Upper lobe of left lung (tissue), 4 donors: ENCODE measurements at regions not wholly inside any gene's neighbourhood (a gene's known extent, or its start where the extent isn't known, plus 50 kb on each side); places are given as distances from the start of the nearest gene placed in this dataset.

Experiments
- EP300 ChIP-seq, 4 donors: sonication (generic); formaldehyde crosslinking; IDR thresholded peaks; one replicate each; pipeline ENCODE4 v1.5.1; 2017; ENCODE audit warnings: antibody characterized with exemption in 4 of 4, control low read depth in 2 of 4
- POLR2A ChIP-seq, 4 donors: fragments of 450-650 bp; IDR thresholded peaks; one replicate each; pipeline ENCODE4 v1.5.1; 2016 to 2017; ENCODE audit warnings: antibody characterized with exemption in 4 of 4, mild to moderate bottlenecking in 2 of 4
- POLR2AphosphoS5 ChIP-seq, 2 donors: sonication (generic); formaldehyde crosslinking; IDR thresholded peaks; one replicate each; pipeline ENCODE4 v1.5.1; 2017; ENCODE audit warnings: antibody characterized with exemption in 2 of 2
- TF ChIP-seq, protein P1 (sequence below), 6 experiments: fragments of 450-650 bp in 4 of 6; fragments of 200-600 bp in 2 of 6; sonication (generic) in 2 of 6; IDR thresholded peaks; one replicate each; pipeline ENCODE4 v1.5.1; 2016 to 2019; ENCODE audit warnings: antibody characterized with exemption in 6 of 6

DNA sequence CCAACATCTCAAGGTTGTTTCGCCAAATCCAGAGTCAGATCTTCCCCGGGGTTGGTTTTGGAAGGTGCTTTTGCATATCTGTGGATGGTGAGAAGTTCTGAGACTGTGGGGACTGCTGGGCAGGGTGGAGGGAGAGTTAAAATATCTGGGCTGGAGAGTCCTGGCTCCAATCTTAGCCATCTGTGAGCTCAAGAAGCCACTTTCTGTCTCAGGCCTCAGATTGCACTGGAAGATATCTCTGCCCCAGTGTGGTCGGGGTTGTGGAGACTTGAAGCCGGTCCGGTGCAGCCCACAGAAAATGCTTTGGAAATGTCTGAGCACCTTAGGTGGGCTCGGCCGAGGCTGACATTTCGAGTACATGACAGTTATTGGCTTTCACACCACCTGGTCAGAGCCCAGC lies 72.2 kb upstream of the SFMBT2 start:
- TF ChIP-seq POLR2A (IDR thresholded peaks at IDR 0.05) (no peak), POLR2AphosphoS5 (IDR thresholded peaks at IDR 0.05) (no peak), EP300 (IDR thresholded peaks at IDR 0.05) (no peak)
- TF ChIP-seq, protein P1, sequence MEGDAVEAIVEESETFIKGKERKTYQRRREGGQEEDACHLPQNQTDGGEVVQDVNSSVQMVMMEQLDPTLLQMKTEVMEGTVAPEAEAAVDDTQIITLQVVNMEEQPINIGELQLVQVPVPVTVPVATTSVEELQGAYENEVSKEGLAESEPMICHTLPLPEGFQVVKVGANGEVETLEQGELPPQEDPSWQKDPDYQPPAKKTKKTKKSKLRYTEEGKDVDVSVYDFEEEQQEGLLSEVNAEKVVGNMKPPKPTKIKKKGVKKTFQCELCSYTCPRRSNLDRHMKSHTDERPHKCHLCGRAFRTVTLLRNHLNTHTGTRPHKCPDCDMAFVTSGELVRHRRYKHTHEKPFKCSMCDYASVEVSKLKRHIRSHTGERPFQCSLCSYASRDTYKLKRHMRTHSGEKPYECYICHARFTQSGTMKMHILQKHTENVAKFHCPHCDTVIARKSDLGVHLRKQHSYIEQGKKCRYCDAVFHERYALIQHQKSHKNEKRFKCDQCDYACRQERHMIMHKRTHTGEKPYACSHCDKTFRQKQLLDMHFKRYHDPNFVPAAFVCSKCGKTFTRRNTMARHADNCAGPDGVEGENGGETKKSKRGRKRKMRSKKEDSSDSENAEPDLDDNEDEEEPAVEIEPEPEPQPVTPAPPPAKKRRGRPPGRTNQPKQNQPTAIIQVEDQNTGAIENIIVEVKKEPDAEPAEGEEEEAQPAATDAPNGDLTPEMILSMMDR (IDR thresholded peaks at IDR 0.05) = no peak
